M059J (cell line): ENCODE measurements at regions not wholly inside any gene's neighbourhood (a gene's known extent, or its start where the extent isn't known, plus 50 kb on each side); places are given as distances from the start of the nearest gene placed in this dataset.
"Not testable (repeated sequence)": the region's sequence is repeated elsewhere in the genome, so short reads cannot be mapped to it uniquely, and the experiment has no call there.

Experiments
- DNase-seq: peaks from one replicate; pipeline ENCODE4 v3.0.0-alpha.2; 2012; ENCODE audit warnings: low read depth

DNA sequence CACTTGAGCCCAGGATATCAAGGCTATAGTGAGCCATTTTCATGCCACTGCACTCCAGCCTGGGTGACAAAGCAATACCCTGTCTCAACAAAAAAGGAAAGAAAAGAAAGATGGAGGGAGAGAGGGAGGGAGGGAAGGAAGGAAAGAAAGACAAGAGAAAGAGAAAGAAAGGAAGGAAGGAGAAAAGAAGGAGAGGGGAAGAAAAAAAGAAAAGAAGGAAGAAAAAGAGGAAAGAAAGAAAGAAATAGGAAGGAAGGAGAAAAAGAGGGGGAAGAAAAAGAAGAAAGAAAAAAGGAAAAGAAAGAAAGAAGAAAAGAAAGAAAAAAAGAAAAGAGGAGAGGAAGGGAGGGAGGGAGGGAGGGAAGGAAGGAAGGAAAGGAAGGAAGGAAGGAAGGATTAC is 321.5 kb upstream of the CNTNAP2 start:
- DNase-seq: no peak

DNA sequence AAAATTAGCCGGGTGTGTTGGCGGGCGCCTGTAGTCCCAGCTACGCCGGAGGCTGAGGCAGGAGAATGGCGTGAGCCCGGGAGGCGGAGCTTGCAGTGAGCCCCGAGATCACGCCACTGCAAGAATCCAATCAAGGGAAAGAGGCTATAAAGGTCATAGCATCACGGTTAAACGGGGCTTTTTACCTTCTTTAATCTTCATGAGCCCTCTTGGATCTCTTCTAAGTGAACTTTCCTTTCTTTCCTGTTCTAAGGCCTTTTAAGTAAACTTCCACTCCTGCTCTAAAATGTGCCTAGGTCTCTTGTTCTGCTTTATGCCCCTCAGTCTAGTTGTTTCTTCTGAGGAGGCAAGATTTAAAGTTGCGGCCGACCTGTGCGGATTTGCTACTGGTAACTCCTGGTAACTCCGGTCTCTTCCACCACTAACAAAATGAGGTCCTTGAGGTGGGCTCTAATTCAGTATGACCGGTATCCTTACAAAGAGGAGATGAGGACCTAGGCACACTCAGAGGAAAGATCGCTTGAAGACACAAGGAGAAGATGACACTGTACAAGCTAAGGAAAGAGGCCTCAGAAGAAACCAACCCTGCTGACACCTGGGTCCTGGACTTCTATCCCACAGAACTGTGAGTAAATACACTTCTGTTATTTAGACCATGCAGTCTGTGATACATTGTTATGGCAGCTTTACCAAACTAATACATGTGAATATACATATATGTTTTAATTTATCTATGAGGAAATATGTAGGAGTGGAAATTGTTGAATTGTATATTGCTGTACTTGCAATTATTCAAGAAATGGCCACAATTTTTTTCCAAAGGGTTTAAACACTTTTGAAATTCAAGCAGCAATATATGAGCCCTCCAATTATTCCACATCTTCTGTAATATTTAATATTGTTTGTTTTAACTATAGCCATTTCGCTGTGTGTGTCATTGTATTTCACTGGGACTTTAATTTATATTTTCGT is 331.5 kb upstream of the CNTNAP2 start:
- no peak for DNase-seq

DNA sequence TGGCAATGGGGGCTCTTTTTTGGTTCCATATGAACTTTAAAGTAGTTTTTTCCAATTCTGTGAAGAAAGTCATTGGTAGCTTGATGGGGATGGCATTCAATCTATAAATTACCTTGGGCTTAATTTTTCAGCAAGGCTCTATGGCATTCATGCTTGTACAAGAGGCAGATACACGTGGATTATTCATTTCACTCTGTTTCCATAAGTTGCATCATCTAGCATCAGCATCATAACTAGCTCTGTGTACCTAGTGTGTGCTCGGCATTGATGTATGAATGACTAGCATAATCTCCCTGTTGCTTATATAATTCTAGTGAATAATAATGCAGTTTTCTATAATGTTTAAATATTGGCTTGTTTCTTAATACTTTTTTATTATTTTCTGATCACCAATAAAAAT is 335.2 kb upstream of the CNTNAP2 start:
- DNase-seq: not testable (repeated sequence)

- DNase-seq: no peak
Observed at GRCh38 chr7:145779140-145779539, 337.5 kb upstream of the CNTNAP2 start.

DNA sequence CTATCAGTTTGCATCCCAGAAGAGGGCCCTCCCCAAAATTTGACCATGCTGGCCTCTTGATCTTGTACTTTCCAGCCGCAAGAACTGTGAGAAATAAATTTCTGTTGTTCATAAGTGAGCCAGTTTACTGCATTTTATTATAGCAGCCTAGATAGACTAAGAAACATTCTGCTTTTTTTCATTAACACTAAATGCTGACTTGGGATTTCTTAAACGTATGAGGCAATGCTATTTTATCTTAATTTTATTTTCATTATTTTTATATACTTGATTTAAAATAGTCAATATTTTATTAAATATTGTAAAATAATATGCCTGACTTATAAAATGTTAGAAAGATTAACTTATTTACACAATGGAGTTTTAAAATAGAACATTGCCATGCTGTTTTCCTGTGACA is 341.8 kb upstream of the CNTNAP2 start:
- DNase-seq: no peak

GRCh38 chr7:145753004-145753403 is 363.6 kb upstream of the CNTNAP2 start:
- no peak for DNase-seq

- no peak for DNase-seq
Observed at GRCh38 chr7:145737617-145738016, 379.0 kb upstream of the CNTNAP2 start.

GRCh38 chr7:145735061-145735460 is 381.5 kb upstream of the CNTNAP2 start:
- no peak for DNase-seq

DNA sequence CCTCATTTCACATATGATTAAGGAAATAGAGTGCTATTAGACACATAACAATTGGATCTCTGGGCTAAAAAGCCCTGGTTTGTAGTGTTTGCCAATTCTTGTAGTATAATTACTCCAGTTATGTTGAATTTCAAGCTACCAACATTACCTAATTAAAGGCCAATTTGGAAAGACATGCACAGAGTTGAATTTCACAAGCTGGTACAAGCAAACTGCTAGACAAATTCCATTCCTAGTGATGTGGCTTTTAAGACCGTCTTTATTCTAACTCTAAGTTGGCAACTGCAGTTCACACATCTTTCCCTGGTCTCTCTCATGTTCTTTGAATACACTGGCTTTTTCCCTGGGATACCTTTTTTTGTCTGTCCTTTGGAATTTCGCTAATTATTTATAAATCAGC is 384.1 kb upstream of the CNTNAP2 start:
- peak; percentile 30 for DNase-seq

- peak; percentile 56 for DNase-seq
Observed at GRCh38 chr7:145729691-145730090, 386.9 kb upstream of the CNTNAP2 start.

DNA sequence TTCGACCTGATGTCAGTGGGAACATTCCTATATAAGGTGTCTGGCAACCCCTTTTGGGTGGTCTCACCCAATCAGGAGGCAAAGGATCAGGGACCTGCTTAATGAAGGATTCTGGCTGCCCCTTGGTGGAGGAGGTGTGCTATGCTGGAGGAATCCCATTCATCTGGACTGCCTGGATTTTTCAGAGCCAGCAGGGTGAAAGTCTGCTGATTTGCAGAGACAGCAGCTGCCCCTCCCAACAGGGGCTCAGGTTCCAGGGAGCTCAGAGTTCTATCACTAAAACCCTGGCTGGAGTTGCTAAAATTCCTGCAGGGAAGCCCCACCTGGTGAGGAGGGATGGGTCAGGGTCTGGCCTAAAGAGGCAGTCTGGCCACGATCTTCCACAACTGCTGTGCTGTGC is 398.5 kb upstream of the CNTNAP2 start:
- DNase-seq: no peak

GRCh38 chr7:145700488-145700887 is 416.1 kb upstream of the CNTNAP2 start:
- no peak for DNase-seq

- DNase-seq: peak; percentile 81
Observed at GRCh38 chr7:145698526-145699262, 417.9 kb upstream of the CNTNAP2 start.

GRCh38 chr7:145697412-145698107 is 419.0 kb upstream of the CNTNAP2 start:
- DNase-seq: not testable (repeated sequence)

- peak; percentile 58 for DNase-seq
Observed at GRCh38 chr7:145696071-145696470, 420.5 kb upstream of the CNTNAP2 start.

DNA sequence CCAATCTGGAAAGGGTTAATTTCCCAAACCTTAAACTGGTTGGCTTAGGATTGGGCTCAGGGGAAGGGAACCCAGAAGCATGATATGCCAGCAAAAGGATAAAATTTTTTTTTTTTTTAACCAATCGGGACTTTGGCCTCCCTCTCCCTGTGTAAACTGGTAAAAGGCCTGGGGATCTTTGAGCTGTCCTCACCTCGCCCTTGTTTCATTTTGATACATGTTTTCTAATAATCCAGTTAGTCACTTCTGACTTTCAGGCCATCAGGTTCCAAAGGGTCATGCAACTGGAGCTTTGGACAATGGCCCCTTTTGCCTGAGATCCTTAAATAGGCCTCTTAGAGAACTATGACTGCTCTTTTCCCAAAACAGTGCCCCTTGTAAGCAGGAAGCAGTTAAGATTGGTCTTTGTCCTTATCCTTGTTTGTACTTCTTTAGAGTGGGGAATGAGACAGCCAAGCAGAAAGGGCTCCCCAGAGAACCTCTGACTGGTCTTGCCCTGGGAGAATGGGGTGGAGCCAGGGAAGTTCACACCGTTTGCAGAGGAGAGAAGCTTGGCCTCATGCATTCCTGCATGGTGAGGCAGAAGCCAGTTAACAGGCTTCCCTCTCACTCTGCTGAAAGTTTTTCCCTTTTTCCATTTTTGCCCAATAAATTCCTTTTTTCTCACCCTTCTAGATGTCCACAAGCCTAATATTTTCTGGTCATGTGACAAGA is 424.2 kb upstream of the CNTNAP2 start:
- peak; percentile 70 for DNase-seq

GRCh38 chr7:145691377-145691914 is 425.2 kb upstream of the CNTNAP2 start:
- no peak for DNase-seq

DNA sequence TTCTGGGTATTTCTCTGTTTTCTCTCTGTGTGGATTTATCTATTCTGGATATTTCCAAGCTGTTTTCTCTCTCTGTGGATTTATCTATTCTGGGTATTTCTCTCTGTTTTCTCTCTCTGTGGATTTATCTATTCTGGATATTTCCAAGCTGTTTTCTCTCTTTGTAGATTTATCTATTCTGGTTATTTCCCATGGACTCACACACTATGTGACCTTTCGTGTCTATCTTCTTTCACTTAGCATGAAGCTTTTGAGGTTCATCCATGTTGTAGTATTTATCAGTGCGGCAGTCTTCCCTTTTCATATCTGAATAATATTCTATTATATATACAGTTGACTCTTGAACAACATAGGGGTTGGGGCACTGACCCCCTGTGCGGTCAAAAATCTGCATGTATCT is 435.0 kb upstream of the CNTNAP2 start:
- no peak for DNase-seq

DNA sequence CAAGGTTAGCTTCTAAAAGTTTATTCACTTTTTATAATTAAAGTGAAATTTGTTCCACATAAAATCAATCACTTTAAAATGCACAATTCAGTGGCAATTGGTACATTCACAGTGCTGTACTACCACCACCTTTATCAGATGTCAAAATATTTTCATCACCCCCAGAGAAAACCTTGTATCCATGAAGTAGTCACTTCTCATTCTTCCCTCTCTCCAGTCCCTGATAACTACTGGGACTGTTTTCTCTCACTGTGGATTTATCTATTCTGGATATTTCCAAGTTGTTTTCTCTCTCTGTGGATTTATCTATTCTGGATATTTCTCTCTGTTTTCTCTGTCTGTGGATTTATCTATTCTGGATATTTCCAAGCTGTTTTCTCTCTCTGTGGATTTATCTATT is 435.4 kb upstream of the CNTNAP2 start:
- no peak for DNase-seq

DNA sequence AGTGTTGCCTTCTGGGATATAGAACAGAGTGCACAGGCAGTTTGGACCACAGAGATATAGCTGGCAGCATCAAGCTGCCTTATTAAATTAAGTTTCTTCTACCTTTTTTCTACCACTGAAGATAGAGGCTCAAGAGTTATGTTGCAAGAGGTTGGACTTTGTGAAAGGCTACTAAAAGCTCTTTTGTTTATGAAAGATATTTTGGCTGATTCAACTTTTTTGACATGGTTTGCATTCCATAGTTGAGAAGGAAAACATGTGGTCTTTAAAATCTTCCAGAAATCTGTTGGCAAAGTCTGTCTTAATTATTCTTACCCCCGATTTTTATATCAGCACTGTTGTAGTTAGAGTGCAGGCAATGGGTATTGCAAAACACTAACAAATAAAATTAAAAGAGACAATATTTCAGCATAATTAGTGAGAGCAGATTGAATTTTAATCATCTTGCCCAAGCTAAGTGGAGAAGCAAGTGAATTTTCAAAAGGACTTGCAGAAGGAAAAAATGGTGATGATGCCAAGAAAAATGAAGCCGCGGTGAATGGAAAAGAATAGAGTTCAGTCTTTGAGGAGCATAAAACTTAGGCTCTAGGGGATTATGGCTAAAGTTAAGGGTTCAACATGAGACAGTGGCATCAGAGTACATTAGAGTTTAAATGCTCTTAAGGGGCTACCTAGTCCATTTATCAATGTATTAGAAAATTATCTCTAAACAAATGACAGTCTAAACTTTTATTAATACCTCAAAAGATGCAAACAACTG is 450.9 kb upstream of the CNTNAP2 start:
- peak; percentile 47 for DNase-seq

DNA sequence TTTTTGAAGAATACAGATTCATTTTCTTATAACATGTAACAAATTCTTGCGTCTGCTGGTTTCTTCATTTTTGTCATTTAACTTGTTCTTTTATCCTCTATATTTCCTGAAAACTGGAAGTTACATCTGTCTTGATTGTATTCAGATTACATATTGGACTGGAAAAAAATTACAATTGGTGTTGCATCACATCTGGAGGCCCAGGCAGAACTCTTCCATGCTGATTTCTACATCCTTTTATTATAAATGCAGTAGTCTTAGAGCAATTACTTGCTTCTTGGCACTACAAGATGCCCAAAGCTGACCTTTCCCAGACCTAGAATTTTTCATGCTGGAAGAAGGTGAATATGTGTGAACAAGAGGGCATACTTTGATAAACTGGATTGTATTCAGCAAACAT is 460.9 kb upstream of the CNTNAP2 start:
- DNase-seq: no peak
